22Rv1 (cell line): ENCODE measurements at regions not wholly inside any gene's neighbourhood (a gene's known extent, or its start where the extent isn't known, plus 50 kb on each side); places are given as distances from the start of the nearest gene placed in this dataset.
"Not testable (repeated sequence)": the region's sequence is repeated elsewhere in the genome, so short reads cannot be mapped to it uniquely, and the experiment has no call there.

Experiments
- ZFX ChIP-seq: fragments of 450-650 bp; IDR thresholded peaks from 2 replicates; pipeline ENCODE4 v1.6.1; 2017; ENCODE audit warnings: antibody characterized with exemption, borderline replicate concordance
- TF ChIP-seq, protein P1 (sequence below): fragments of 450-650 bp; IDR thresholded peaks from 2 replicates; pipeline ENCODE4 v1.5.1; 2017; ENCODE audit warnings: mild to moderate bottlenecking

DNA sequence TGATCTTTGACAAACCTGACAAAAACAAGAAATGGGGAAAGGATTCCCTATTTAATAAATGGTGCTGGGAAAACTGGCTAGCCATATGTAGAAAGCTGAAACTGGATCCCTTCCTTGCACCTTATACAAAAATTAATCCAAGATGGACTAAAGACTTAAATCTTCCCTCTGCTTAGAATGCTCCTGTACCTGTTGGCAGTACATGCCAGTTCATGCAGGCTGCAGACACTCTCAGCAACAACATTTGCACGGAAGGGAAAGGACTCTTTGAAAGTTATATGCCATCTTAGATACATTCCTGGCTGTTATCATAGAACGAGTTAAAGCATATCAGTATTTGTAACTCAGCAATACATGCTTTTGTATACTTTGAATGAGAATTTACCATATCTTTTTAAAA lies 649.9 kb downstream of the RNF144A start:
- TF ChIP-seq, protein P1, sequence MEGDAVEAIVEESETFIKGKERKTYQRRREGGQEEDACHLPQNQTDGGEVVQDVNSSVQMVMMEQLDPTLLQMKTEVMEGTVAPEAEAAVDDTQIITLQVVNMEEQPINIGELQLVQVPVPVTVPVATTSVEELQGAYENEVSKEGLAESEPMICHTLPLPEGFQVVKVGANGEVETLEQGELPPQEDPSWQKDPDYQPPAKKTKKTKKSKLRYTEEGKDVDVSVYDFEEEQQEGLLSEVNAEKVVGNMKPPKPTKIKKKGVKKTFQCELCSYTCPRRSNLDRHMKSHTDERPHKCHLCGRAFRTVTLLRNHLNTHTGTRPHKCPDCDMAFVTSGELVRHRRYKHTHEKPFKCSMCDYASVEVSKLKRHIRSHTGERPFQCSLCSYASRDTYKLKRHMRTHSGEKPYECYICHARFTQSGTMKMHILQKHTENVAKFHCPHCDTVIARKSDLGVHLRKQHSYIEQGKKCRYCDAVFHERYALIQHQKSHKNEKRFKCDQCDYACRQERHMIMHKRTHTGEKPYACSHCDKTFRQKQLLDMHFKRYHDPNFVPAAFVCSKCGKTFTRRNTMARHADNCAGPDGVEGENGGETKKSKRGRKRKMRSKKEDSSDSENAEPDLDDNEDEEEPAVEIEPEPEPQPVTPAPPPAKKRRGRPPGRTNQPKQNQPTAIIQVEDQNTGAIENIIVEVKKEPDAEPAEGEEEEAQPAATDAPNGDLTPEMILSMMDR, result not testable (repeated sequence)
- TF ChIP-seq ZFX, result not testable (repeated sequence)
